HG02870 (cell line): ENCODE measurements at regions not wholly inside any gene's neighbourhood (a gene's known extent, or its start where the extent isn't known, plus 50 kb on each side); places are given as distances from the start of the nearest gene placed in this dataset.
"Not testable (repeated sequence)": the region's sequence is repeated elsewhere in the genome, so short reads cannot be mapped to it uniquely, and the experiment has no call there.

Experiments
- ATAC-seq: cut with Tn5 transposase; IDR thresholded peaks from one replicate; pipeline ENCODE4 v1.9.1; 2021; ENCODE audit warnings: mild to moderate bottlenecking, moderate library complexity; ENCODE audit not compliant: unreplicated experiment

DNA sequence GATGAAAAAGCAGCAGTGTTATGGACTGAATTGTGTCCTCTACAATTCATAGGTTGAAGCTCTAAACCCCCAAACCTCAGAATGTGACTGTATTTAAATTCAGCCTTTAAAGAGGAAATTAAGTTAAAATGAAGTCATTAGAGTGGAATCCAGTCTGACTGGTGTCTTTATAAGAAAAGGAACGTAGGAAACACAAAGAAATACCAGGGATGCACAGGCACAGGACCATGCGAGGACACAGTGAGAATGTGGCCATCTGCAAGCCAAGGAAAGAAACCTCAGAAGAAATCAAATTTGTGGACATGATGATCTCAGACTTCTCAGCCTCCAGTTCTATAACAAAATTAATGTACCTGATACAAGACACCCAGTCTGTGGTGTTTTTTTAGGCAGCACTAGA is 971.2 kb upstream of the CDH9 start:
- ATAC-seq = no peak

DNA sequence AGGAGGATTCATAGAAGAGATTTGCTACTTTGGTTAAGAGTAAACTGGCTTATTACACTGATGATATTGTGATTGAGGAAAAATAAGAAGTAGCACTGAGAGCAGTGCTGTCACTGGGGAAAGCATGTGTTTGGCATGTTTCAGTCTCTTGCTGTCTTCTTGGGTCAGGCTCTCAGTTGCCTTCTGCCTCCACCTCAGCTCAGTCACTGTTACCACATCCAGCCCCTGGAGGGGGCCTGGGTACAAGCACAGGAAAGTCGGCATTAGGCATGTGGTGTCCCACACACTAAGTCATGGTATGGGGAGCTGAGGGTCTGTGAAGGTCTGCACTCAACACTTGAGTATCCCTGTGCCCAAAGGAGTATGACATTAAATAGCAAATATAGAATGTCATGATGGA is 958.3 kb upstream of the CDH9 start:
- no peak for ATAC-seq

DNA sequence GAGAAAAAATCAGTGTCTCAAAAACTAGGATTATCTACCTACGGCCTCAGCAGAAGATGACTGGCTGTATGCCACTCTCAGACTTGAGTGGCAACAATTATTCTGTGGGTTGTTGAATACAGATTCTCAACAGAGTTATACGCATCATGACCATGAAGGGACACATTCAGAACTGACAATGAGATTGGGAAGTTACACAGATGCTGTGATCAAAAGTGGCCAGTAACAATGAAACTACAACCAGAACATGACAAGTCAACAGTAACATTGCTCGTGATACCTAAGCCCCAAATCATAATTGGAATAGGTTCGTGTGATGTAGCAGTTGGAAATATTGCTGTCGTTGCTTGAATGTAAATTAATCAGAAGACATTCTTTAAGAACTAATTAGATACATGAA is 957.5 kb upstream of the CDH9 start:
- ATAC-seq = no peak

DNA sequence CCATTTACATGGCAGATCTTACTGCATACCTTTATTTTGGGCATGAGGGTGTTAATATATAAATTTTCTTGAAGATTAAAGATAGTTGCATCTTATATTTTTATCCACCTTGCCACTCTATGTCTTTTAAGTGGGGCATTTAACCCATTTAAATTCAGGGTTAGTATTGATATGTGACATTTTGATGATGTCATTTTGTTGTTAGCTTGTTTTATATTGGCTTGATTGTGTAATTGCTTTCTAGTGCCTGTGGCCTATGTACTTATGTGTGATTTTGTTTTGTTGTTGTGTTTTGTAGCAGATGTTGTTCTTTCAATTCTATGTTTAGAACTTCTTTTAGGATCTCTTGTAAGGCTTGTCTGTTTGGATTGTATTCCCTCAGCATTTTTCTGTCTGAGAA is 939.9 kb upstream of the CDH9 start:
- no peak for ATAC-seq

DNA sequence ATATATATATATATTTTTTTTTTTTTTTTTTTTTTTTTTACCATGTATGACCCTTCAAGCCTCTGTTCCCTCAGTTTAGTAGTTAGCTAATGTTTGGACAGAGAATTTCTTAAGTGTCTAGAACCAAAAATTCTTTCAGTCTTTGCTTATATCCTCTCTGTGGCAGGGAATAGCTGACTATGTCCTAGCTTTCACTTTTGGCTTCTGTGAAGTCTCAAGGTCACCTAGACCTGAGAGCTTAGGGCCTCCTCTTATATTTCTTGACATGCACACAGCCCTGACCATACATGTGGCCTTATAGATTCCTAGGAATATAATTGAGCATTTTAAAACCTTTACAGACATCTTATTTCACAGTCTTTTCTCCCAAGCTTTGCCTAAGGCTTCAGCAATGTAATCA is 930.8 kb upstream of the CDH9 start:
- ATAC-seq = no peak

DNA sequence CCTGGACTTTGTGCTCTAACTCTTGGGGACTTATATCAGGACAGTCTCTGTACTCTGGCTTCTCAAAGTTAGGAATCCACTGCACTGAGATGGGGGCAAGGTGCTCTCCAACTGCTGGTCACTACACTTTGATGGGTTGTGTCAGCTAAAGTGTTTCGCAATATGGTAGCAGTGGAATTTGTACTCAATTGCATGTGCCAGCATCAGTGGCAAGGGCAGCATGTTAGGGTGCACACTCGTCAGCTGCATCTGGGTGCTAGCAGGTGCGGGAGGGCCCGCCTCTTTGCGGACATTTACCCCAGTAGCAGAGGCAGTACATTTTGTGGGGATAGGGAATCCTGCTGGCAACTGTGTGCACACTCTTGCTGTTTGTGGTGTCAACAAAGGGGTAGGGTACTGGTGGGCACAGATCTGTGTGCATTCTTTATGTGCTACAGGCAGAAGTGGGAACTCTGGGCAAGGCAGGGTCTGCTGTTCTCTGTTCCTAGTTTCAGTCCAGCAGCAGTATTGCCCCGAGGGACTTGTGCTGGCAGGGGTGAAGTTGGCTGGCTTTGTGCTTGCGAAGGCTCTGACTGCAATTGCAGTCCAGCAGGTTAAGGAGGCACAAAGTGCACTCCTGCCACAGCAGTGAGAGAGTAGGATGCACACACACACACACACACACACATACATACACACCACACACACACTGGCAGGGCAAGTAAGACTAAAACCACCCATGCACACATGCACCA is 924.8 kb upstream of the CDH9 start:
- no peak for ATAC-seq

DNA sequence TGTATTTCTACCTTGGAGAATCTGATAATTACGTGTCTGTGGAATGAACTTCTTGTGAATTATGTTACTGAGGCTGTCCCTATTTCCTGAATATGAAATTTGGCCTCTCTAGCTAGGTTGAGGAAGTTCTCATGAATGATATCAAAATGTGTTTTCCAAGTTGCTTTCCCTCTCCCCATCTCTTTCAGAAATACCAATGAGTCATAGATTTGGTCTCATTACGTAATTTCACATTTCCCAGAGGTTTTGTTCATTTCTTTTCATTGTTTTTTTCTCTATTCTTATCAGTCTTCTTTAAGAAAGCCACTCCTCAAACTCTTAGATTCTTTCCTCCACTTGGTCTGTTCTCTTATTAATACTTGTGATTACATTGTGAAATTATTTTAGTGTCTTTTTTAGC is 923.8 kb upstream of the CDH9 start:
- no peak for ATAC-seq

DNA sequence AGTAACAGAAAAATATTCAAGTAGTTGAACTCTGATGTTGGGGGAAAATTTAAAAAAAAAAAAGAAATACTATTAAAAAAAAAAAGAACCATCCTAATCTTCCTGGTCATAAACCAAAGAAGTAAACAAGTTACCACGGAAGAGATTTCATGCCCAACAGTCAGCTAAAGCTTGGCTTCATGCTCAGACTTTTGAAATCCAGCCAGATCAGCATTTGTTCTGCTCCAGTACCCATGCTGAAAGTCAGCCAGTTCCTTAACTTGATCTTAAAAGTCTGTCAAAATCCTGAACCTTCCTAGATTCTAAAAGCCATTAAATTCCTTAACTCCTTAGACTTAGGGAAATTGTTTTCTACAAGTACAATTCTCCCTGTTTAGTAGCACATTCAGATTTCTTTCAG is 908.7 kb upstream of the CDH9 start:
- no peak for ATAC-seq

DNA sequence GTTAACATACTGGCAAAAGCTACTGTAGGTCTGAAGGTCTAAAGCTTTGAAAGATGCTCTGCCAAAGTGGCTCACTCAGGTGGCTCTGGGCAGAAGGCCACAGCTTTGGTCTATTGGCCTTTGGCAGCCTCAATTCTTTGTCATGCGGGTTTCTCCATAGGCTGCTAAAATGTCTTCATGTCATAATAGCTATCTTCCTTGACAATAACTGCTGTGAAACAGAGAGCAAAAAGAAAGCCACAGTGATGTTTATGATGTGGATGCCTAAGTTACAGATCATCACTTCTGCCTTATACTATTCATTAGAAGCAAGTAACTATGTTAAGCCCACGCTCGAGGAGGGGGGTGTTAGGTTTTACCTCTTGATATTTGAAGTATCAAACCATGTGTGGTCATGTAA is 906.1 kb upstream of the CDH9 start:
- ATAC-seq = no peak

DNA sequence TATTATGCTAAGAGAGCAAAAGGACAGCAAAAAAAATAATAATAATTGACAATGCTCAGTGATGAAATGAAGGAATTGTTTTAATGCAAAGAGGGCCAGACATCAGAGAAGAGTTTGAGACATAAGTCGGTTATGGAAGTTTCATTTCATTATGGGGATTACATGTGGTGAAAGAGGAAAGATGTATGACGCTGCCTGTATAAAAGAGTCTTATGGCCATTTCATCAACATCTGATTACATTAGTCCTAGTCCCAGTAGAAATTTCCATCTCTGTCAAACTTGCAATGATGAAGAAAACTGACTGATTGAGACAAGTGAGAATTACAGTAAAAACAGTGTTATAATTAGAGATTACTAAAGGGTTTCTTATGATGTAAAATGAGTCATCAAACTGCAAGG is 900.6 kb upstream of the CDH9 start:
- no peak for ATAC-seq

DNA sequence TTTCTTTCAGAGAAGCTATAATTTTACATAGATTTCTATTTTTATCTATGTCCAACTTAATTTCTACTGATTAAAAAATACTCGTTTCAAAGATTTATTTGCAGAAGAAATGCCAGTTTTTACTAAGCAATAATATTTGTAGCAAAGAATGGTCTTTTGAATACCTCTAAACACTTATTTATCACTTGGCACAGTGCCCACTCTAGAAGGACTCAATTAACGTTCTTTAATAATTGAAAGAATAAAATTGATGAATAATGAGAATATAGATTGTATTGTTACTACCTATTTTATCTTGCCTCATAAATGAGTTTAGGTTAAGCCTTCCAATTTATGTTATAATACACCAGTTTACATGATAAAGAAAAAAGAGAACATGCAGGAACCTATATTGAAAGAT is 889.7 kb upstream of the CDH9 start:
- ATAC-seq = no peak

DNA sequence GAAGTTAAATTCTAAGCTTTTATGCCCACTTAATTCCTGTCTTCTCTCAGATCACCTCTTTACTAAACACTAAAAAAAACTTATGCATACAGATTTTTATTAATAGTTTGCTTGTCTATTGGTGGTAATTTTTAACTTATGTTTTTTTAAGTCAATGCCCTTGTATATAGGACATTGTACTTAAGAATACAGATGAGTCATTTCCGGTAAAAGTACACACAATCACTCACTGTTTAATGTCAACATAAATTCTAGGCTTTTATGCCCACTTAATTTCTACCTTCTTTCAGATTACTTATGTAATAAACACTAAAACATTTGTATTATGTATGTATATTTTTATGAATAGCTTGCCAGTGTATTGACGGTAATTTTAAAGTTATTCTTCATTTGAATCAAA is 872.8 kb upstream of the CDH9 start:
- no peak for ATAC-seq

DNA sequence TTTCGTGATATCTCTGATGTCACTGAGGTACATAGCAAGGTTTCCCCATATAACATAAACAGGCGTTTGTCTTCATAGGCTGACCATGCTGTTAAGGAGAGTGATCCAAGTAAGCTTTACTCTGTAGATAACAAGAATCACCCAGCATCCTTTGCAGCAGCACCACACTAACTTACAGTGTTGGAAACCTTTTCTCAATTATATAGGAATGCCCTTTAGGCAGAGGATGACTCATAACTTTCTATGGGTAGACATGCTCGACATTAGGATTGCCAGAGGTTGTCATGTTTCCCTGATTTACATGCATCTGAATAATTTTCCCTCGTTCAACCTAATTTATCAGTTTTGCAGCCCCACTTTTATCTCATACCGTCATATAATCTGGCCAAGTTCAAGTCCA is 870.0 kb upstream of the CDH9 start:
- no peak for ATAC-seq

DNA sequence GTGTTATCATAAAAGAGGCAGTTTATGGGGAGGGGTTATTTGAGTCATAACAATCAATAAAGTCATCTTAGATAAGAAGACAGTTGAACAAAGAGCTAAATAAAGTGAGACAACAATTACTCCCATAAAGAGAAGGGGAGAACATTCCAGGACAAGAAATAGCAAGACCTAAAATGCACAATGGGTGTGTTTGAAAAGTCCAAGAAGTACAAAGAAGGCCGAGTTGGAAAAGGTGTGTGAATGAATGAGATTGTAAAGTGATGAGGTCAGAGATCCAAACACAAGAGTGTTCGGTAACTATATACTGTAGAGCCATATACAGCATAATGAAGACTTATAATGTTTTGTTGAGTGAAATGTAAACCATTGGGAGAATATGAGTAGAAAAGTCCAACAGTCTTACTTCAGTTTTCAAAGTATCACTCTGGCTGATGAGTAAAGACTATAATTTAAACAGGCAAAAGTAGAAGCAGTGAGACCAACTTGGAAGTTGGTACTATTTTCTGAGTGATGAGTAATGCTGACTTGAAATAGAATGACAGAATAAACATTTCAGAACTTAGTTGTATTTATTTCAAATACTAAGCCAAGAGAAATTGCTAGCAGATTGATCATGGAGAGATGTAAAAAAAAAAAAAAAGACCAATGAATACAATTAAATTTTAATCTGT is 868.7 kb upstream of the CDH9 start:
- no peak for ATAC-seq

DNA sequence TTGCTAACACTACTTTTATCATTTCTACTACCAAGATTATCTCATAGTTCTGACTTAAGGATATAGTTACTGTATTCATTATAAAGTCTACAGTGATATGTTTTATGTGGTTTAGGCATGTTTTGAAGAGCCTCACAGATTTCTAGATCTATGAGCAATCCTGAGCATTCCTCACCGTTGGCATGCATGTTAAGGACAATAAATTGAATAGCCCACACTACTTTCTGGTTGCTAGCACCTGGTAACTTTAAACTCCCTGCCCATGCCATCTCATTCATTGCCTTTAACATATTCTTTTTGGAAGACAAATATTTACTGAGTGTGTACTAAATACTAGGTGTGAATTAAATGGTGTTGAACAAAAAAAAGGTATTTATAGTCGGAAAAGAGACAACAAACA is 868.1 kb upstream of the CDH9 start:
- no peak for ATAC-seq

DNA sequence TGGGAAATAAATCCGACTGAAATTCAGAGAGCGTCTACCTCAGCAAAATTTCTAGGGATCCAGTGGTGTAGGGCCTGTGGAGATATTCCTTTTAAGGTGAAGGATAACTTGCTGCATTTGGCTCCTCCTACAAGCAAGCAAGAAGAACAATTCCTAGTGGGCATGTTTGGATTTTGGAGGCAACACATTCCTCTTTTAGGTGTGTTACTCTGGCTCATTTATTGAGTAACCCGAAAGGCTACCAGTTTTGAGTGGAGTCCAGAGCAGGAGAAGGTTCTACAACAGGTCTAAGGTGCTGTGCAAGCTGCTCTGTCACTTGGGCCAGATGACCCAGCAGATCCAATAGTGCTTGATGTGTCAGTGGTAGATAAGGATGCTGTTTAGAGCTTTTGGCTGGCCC is 862.4 kb upstream of the CDH9 start:
- ATAC-seq = no peak

DNA sequence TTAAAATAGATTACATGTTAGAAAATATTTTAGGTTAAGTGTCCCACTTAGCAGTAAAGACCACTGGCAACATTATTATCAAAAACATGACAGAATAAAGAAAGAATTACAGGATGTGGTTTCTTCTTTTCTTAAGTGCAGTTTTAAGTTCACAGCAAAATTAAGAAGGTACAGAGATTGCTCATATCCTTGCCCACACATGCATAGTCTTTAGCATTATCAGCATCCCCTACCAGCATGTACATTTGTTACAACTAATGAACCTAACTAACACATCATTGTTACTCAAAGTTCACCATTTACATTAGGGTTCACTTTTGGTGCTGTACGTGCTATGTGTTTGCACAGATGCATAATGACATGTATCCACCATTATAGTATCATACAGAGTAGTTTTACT is 837.7 kb upstream of the CDH9 start:
- ATAC-seq = no peak

DNA sequence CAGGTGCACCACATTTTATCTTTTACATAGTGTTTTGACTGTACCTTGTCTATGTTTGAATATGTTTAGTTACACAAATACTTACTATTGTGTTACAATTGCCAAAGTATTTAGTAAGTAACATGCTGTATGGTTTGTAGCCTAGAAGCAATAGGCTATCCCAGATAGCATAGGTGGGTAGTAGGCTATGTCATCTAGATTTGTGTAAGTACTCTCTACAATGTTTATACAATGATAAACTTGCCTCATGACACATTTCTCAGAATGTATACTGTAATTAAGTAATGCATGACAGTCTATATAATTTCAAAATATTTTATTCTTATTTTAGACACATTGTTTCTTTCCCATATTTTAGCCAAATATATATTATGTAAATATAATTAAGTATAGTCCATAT is 836.8 kb upstream of the CDH9 start:
- ATAC-seq = no peak

DNA sequence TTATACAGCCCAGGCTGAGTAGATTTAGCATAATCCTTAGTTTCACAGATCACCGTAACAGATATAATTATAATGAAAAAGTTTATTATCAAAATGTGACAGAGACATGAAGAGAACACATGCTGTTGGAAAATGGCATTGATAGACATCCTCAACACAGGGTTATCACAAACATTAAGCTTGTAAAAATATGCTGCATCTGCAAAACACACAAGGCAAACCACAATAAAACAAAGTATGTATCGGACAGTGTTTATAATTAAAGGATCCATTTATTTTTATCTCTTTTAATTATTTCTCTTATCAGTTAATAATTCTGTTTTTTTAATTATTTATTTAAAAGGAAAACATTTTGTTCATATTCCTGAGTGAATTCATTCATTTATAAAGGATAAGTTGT is 829.9 kb upstream of the CDH9 start:
- no peak for ATAC-seq

DNA sequence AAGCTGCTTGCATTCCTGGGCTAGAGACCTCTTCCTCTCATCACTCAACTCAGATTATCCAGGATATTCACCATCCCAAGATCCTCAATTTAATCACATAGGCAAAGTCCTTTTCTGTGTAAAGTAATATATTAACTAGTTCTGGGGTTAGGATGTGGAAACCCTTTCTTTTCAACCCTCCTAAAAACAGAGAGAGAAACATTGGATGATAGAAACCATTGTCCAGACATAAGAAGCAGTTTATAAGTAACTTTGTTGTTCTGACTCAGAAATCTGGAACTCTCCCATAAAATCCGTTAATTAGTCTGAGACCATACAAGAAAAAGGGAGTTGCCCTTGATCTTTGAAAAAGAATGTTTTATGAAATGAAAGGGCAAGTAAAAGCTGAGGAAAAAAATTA is 817.1 kb upstream of the CDH9 start:
- no peak for ATAC-seq

DNA sequence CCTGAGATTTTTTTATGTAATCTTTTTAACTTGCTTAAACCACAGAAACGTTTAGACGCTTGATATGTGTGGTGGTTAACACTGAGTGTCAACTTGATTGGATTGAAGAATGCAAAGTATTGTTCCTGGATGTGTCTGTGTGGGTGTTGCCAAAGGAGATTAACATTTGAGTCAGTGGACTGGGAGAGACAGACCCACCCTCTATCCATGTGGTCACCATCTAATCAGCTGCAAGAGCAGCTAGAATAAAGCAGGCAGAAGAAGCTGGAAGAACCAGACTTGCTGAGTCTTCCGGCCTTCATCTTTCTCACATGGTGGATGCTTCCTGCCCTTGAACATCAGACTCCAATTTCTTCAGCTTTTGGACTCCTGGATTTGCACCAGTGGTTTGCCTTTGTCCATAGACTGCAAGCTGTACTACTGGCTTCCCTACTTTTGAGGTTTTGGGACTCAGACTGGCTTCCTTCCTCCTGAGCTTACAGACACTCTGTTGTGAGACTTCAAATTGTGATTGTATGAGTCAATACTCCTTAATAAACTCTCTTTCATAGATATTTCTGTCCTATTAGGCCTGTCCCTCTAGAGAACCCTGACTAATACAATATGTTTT is 816.0 kb upstream of the CDH9 start:
- no peak for ATAC-seq

DNA sequence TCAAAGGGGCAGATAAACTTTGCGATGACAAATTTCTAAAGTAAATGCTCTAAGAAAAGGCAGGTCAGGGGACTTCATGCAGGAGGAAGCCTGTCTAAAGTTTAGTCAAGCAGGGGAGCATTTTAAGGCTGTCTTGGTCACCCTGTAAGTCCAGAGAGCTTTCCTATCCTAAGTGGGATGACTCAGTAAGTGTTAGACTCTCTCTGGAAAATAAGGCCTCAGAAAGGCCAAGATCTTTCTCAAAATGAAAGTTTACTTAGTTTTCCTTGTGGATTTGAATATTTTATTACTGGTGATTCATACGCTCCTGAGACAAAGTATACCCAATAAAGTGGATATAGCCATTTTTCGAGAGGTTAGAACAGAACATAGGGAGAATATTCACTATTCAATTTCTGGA is 806.9 kb upstream of the CDH9 start:
- no peak for ATAC-seq

DNA sequence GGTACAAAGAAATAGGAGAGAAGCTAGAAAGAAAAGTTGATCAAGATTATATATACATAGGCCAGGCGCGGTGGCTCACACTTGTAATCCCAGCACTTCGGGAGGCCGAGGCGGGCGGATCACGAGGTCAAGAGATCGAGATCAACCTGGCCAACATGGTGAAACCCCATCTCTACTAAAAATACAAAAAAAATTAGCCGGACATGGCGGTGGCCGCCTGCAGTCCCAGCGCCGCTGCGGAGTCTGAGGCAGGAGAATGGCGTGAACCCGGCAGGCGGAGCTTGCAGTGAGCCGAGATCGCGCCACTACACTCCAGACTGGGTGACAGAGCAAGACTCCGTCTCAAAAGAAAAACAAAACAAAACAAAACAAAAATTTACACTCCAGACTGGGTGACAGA is 798.3 kb upstream of the CDH9 start:
- not testable (repeated sequence) for ATAC-seq
